ENCODE measurements at regions not wholly inside any gene's neighbourhood (a gene's known extent, or its start where the extent isn't known, plus 50 kb on each side); places are given as distances from the start of the nearest gene placed in this dataset.
A peak's percentile ranks its signal among the peaks of the same experiment; 100 is the strongest.
"Not testable (repeated sequence)": the region's sequence is repeated elsewhere in the genome, so short reads cannot be mapped to it uniquely, and the experiment has no call there.

DNA sequence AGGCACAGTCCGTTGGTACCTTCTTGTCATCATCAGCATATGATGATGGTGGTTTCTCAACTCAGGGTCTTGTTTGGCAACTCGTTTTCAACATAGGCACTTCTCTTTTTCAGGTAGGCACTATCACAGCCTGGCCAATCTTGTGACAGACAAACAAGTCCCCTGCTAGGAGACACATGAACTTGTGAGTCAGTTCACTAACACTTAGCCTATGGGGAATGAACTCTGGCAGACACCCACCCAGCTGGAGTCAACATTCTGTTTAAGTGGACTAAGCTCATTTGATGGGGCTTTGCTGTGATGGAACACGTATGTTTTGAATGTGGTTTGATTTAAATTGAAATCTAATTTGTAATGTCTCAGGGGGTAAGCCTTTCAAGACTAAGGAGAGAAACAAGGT is 100.7 kb upstream of the MAMLD1 start:
- Histone ChIP-seq H3K4me3 (ENCODE audit: low read depth in 1 of 2, low read length in 1 of 2) (no peak overlapping the region), H3K36me3 (no peaks in the 10 kb centered on the region), H3K27me3 (no peaks in the 10 kb centered on the region), H3K9me3 (no peaks in the 10 kb centered on the region), H3K27ac (peak overlapping the region; percentile 75), H3K4me1 (ENCODE audit: control insufficient read depth in 1 of 2, insufficient read depth in 1 of 2, low read depth in 1 of 2, low read length in 1 of 2) (peaks cover 8 to 15% of the 10 kb centered on the region in 2 experiments)
- TF ChIP-seq, protein P1, sequence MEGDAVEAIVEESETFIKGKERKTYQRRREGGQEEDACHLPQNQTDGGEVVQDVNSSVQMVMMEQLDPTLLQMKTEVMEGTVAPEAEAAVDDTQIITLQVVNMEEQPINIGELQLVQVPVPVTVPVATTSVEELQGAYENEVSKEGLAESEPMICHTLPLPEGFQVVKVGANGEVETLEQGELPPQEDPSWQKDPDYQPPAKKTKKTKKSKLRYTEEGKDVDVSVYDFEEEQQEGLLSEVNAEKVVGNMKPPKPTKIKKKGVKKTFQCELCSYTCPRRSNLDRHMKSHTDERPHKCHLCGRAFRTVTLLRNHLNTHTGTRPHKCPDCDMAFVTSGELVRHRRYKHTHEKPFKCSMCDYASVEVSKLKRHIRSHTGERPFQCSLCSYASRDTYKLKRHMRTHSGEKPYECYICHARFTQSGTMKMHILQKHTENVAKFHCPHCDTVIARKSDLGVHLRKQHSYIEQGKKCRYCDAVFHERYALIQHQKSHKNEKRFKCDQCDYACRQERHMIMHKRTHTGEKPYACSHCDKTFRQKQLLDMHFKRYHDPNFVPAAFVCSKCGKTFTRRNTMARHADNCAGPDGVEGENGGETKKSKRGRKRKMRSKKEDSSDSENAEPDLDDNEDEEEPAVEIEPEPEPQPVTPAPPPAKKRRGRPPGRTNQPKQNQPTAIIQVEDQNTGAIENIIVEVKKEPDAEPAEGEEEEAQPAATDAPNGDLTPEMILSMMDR (IDR thresholded peaks at IDR 0.05) = no peak

DNA sequence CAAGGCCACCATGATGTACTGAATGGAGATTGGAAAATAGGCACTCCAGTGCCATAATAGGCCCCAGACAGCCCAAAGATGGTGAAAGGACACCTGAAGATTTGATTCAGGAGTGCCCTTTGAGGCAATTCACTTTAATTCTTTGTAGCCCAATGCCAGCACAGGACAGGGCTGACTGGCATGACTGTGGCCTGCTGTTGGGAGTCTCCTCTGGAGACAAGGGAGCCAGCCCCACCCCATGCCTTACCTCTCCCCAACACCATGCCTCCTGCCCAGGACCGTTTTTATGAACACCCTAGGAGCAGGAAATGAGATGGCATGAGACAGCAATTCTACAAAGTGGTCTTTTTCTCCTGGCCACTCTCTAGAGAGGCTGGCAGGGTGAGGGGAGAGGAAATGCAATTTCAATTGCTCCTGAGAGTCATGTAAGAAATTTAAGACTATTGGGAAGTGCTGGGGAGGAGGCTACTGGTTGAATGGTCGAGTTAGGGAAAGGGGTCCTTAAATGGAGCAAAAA is 94.2 kb upstream of the MAMLD1 start:
- no peaks in the 10 kb centered on the region for H3K4me1 ChIP-seq (ENCODE audit: control insufficient read depth in 1 of 2, insufficient read depth in 1 of 2, low read depth in 1 of 2, low read length in 1 of 2)
- H3K9me3 ChIP-seq = no peaks in the 10 kb centered on the region
- H3K4me3 ChIP-seq (ENCODE audit: low read depth in 1 of 2, low read length in 1 of 2) = no peak overlapping the region

DNA sequence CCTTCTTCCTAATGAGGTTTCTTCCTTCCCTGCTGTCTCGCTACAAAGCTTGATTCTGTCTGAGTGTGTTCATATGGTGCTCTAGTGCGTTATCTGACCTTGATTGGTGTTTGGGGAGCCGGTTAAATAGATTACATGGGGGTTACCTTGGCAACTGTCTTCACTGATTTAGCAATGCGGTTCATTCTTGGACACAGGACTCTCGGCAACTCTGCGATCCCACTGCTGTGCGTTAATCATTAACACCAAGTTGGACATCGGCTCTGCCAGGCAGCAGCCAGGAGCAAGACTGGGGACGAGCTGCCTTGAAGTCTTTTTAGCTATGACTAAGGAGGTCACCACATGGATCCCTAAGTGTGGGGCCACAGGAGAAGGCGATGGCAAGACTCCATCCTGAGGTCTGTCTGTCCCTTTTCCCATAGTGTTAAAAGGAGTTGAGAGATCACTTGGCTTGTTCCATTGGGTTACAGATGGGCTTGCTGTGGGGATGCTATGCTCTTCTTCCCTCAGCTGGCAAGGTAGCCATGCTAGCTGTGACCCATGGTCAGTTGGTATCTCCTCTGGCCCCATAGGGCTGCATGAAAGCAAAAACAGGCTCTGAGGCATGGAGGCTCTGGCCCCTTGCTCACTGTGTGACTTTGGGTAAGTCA is 93.4 kb upstream of the MAMLD1 start:
- TF ChIP-seq, protein P1 (IDR thresholded peaks at IDR 0.05) = no peak
- no peak overlapping the region for H3K4me3 ChIP-seq (ENCODE audit: low read depth in 1 of 2, low read length in 1 of 2)
- no peaks in the 10 kb centered on the region for H3K4me1 ChIP-seq (ENCODE audit: control insufficient read depth in 1 of 2, insufficient read depth in 1 of 2, low read depth in 1 of 2, low read length in 1 of 2)

More for the DNA sequence above, 94.2 kb upstream of the MAMLD1 start:
- TF ChIP-seq, protein P1 (IDR thresholded peaks at IDR 0.05) = no peak
- Histone ChIP-seq H3K27me3 (no peaks in the 10 kb centered on the region), H3K27ac (no peak overlapping the region), H3K36me3 (no peaks in the 10 kb centered on the region)

DNA sequence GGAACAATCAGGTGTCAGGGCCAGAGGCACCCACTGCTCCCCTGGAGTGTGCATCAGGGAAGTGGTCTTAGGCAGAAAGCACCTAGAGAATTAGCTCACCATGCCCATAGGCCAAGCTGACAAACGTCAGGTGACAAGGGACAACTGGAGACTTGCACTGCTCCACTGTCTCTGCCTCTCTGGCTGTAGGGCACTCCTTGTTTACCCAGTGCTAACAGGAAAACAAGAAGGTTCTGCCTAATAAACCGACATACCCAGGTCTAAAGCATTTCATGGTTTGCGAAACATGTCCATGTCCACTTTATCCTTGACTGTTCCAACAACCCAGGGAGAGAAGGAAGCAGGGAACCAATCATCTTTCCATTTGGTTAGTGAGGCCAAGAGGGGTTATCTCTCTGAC is 92.5 kb upstream of the MAMLD1 start:
- TF ChIP-seq, protein P1 (IDR thresholded peaks at IDR 0.05) = no peak
- Histone ChIP-seq H3K4me3 (ENCODE audit: low read depth in 1 of 2, low read length in 1 of 2) (no peak overlapping the region), H3K27ac (no peak overlapping the region), H3K27me3 (no peaks in the 10 kb centered on the region), H3K36me3 (no peaks in the 10 kb centered on the region), H3K4me1 (ENCODE audit: control insufficient read depth in 1 of 2, insufficient read depth in 1 of 2, low read depth in 1 of 2, low read length in 1 of 2) (no peaks in the 10 kb centered on the region), H3K9me3 (no peaks in the 10 kb centered on the region)

More for the DNA sequence above, 93.4 kb upstream of the MAMLD1 start:
- H3K9me3 ChIP-seq = no peaks in the 10 kb centered on the region
- H3K27ac ChIP-seq = no peak overlapping the region
- H3K36me3 ChIP-seq = no peaks in the 10 kb centered on the region
- H3K27me3 ChIP-seq = no peaks in the 10 kb centered on the region

DNA sequence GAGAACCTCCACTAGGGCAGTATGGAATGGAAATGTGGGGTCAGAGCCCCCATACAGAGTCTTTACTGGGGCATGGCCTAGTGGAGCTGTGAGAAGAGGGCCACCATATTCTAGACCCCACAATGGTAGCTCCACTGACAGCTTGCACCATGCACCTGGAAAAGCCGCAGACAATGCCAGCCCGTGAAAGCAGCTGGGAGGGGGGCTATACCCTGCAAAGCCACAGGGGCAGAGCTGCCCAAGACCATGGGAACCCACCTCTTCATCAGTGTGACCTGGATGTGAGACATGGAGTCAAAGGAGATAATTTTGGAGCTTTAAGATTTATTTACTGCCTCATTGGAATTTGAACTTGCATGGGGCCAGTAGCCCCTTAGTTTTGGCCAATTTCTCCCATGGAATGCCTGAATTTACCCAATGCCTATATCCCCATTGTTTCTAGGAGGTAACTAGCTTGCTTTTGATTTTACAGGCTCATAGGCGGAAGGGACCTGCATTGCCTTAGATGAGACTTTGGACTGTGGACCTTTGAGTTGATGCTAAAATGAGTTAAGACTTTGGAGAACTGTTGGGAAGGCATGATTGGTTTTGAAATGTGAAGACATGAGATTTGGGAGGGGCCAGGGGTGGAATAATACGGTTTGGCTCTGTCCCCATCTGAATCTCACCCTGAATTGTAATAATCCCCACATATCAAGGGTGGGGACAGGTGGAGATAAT is 89.4 kb upstream of the MAMLD1 start:
- not testable (repeated sequence) for H3K36me3 ChIP-seq

DNA sequence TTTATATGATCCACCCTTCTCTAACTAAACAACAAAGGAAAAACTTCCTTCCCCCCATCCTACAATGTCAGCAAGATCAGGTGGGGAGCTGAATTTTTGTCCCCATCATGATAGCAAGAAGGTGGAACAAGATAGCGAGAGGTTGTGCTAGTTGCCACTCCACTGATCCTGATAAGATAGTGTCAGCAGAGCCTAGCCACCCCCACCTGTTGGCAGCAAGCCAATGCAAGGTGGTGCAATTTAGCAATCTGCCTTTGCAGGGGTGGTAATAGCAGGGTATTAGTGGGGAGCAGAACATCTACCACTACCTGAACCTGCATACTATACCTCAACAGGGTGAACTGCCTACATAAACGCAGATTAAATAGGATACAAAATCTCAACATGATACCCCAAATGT is 80.2 kb upstream of the MAMLD1 start:
- H3K27me3 ChIP-seq = no peaks in the 10 kb centered on the region
- no peaks in the 10 kb centered on the region for H3K9me3 ChIP-seq
- no peak overlapping the region for H3K4me3 ChIP-seq (ENCODE audit: low read depth in 1 of 2, low read length in 1 of 2)
- no peaks in the 10 kb centered on the region for H3K4me1 ChIP-seq (ENCODE audit: control insufficient read depth in 1 of 2, insufficient read depth in 1 of 2, low read depth in 1 of 2, low read length in 1 of 2)
- TF ChIP-seq, protein P1 (IDR thresholded peaks at IDR 0.05) = no peak
- H3K27ac ChIP-seq = no peak overlapping the region
- H3K36me3 ChIP-seq = no peaks in the 10 kb centered on the region

More for the DNA sequence above, 89.4 kb upstream of the MAMLD1 start:
- not testable (repeated sequence) for H3K9me3 ChIP-seq; H3K4me3 ChIP-seq (ENCODE audit: low read depth in 1 of 2, low read length in 1 of 2); H3K4me1 ChIP-seq (ENCODE audit: control insufficient read depth in 1 of 2, insufficient read depth in 1 of 2, low read depth in 1 of 2, low read length in 1 of 2); H3K27ac ChIP-seq; H3K27me3 ChIP-seq

Measured in neutrophil (primary cell).